Sciatic nerve (tissue), 2 donors: ENCODE measurements at regions not wholly inside any gene's neighbourhood (a gene's known extent, or its start where the extent isn't known, plus 50 kb on each side); places are given as distances from the start of the nearest gene placed in this dataset.
"Not testable (repeated sequence)": the region's sequence is repeated elsewhere in the genome, so short reads cannot be mapped to it uniquely, and the experiment has no call there.

ENCODE experiments used
- ATAC-seq: fragments of 200-7000 bp; cut with Tn5 transposase; one replicate; pipeline ENCODE4 v1.9.1; 2020; ENCODE audit warnings: mild to moderate bottlenecking, moderate library complexity
- DNase-seq: peaks from one replicate; pipeline ENCODE4 v3.0.0-alpha.2; 2020; ENCODE audit warnings: low spot score
- intact Hi-C: fragments of 100-400 bp; cut with DNase I; formaldehyde crosslinking; loops from one replicate; pipeline ENCODE4 v1.14.2; 2022
- donor health status: DM: no; HTN: no; CAD: no.
- donor health status: DM: no; HTN: no; CAD: no.

- no peak for ATAC-seq
- intact Hi-C loops: no loop called here
- DNase-seq: no peak
These were observed 2425.1 kb upstream of the PCDH20 start for GRCh38 chr13:63840551-63841421.

- intact Hi-C loops: no loop called here
- DNase-seq (no peak), ATAC-seq (no peak)
These were observed 2422.9 kb upstream of the PCDH20 start for GRCh38 chr13:63838366-63839110.

- DNase-seq, ATAC-seq, intact Hi-C loops: not testable (repeated sequence)
These were observed 2422.1 kb upstream of the PCDH20 start for GRCh38 chr13:63837701-63838100.

DNA sequence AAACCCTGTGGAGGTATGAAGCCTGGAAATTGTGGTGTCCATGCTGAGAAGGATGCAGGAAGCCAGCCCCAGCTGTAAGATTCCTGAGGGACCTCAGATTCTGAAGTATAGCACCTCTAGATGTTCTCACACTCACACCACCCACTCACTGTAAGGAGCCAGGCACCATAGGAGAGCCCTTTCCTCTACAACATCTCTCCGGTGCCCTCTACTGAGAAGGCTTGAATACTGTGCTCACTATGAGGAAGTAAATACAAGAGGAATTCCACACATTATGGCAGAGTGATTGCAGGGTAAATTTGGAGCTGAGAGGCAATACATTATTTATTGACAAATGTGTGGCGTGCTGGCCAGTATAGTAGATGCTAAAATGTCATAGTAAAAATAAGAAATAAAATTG, 2414.0 kb upstream of the PCDH20 start:
- intact Hi-C loops, ATAC-seq, DNase-seq: not testable (repeated sequence)

DNA sequence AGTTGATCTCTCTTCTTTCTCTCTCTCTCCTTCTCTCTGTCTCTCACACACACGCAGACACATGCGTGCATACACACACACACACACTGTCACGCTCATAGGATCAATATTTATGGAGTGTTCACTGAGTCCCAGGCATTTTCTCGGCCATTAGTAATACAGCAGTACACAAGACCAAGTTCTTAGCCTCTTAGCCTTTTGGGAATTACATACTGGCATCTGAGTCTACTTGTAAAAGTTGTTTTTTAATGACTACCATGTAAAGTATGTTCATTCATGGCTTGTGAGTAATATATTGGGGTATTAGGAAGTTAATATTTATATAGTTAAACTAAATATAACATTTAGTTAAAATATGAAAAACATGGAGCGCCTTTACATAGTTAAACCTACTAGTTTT, 2406.1 kb upstream of the PCDH20 start:
- intact Hi-C loops, ATAC-seq: not testable (repeated sequence)

GRCh38 chr13:63811428-63812004, 2395.9 kb upstream of the PCDH20 start:
- ATAC-seq, DNase-seq, intact Hi-C loops: not testable (repeated sequence)

More for the DNA sequence above, 2406.1 kb upstream of the PCDH20 start:
- not testable (repeated sequence) for DNase-seq

DNA sequence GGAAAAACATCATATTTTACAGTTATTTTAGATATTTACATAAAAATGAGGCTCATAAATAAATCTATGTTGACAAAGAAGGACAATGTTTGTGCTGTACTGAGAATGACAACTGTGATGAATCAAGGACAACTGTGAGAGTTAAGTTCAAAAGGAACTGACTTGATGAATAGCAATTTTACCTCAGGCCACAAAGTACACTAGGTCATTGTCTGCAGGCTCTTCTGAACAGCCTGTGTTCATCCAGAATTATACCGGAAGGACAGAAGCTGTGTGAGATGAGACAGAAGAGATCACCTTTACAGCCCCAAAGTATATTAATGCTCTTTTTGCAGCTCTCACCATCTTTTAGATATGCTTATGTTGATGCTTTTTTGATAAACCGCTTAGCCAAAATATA, 2375.5 kb upstream of the PCDH20 start:
- ATAC-seq, DNase-seq, intact Hi-C loops: not testable (repeated sequence)

GRCh38 chr13:63774133-63774532, 2358.5 kb upstream of the PCDH20 start:
- intact Hi-C loops: no loop called here
- no peak for ATAC-seq

DNA sequence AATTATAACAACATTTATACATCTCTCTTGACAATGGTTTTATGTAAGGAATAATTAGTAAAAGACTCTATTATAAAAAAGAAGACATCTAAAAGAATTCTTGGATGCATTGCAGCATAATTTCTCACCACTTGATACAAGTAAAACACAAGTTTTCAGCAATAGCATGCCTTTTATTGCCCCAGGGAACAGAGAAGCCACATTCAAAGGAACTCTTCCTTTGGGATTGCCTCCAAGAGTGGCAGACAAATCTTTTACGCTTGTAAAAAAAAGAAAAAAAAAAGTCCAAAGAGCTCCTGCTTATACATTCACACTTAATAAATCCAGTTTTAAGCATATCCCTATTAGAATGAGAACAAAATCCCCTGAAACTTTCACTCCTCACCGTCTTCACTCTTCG, 2357.8 kb upstream of the PCDH20 start:
- ATAC-seq (no peak), DNase-seq (no peak)
- intact Hi-C loops: no loop called here

More at GRCh38 chr13:63774133-63774532, 2358.5 kb upstream of the PCDH20 start:
- DNase-seq: no peak

DNA sequence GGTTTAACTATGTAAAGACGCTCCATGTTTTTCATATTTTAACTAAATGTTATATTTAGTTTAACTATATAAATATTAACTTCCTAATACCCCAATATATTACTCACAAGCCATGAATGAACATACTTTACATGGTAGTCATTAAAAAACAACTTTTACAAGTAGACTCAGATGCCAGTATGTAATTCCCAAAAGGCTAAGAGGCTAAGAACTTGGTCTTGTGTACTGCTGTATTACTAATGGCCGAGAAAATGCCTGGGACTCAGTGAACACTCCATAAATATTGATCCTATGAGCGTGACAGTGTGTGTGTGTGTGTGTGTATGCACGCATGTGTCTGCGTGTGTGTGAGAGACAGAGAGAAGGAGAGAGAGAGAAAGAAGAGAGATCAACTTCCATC, 2342.0 kb upstream of the PCDH20 start:
- ATAC-seq, intact Hi-C loops, DNase-seq: not testable (repeated sequence)

- ATAC-seq, DNase-seq, intact Hi-C loops: not testable (repeated sequence)
These were observed 2334.2 kb upstream of the PCDH20 start for GRCh38 chr13:63749857-63750256.

- ATAC-seq, intact Hi-C loops, DNase-seq: not testable (repeated sequence)
These were observed 2326.1 kb upstream of the PCDH20 start for GRCh38 chr13:63741814-63742101.

DNA sequence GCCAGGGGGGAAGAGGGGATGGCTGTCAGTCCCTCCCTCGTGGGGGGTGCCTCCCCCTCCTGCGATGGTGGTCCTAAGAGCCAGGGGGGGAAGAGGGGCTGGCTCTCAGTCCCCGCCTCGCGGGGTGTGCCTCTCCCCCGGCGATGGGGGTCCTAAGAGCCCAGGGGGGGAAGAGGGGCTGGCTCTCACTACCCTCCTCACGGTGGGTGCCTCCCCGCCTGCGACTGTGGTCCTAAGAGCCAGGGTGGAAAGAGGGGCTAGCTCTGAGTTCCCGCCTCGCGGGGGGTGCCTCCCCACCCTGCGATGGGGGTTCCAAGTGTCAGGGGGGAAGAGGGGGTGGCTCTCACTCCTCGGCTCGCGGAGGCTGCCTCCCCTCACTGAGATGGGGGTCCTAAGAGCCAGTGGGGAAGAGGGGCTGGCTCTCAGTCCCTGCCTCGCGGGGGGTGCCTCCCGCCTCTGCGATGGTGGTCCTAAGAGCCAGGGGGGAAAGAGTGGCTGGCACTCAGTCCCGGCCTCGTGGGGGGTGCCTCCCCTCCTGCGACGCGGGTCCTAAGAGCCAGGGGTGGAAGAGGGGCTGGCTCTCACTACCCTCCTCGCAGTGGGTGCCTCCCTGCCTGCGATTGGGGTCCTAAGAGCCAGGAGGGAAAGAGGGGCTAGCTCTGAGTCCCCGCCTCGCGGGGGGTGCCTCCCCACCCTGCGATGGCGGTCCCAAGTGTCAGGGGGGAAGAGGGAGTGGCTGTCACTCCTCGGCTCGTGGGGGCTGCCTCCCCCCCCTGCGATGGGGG, 2325.6 kb upstream of the PCDH20 start:
- ATAC-seq (no peak), DNase-seq (no peak)
- intact Hi-C loops: no loop called here

DNA sequence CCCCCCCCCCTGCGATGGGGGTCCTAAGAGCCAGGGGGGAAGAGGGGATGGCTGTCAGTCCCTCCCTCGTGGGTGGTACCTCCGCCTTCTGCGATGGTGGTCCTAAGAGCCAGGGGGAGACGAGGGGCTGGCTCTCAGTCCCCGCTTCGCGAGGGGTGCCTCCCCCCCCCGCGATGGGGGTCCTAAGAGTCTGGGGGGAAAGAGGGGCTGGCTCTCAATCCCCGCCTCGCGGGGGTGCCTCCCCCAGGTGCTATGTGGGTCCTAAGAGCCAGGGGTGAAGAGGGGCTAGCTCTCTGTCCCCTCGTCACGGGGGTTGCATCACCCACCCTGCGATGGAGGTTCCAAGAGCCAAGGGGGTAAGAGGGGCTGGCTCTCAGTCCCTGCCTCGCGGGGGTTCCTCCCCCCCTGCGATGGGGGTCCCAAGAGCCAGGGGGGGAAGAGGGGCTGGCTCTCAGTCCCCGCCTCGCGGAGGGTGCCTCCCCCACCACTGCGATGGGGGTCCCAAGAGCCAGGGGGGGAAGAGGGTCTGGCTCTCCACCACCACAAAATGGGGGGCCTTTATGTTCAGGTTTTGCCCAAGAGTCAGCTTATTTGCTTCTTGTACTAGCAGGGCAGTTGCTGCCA, 2323.6 kb upstream of the PCDH20 start:
- intact Hi-C loops, ATAC-seq, DNase-seq: not testable (repeated sequence)

- DNase-seq (no peak), ATAC-seq (no peak)
- intact Hi-C loops: no loop called here
These were observed 2321.8 kb upstream of the PCDH20 start for GRCh38 chr13:63737418-63737817.

- ATAC-seq (no peak), DNase-seq (no peak)
- intact Hi-C loops: no loop called here
These were observed 2316.2 kb upstream of the PCDH20 start for GRCh38 chr13:63731896-63732295.

DNA sequence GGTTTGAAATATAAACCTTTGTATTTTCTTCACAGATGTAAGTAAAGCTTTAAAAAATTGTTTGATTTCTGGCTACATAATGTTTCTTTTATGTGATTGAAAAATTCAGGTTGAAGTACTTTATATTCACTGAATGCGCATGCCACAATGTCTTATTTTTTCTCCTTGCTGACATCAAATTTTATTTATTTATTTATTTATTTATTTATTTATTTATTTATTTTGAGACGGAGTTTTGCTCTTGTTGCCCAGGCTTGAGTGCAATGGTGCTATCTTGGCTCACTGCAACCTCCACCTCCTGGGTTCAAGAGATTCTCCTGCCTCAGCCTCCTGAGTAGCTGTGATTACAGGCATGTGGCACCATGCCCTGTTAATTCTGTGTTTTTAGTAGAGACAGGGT, 2296.5 kb upstream of the PCDH20 start:
- intact Hi-C loops, DNase-seq, ATAC-seq: not testable (repeated sequence)

GRCh38 chr13:63706751-63707150, 2291.1 kb upstream of the PCDH20 start:
- DNase-seq (no peak), ATAC-seq (no peak)

GRCh38 chr13:63704521-63704920, 2288.9 kb upstream of the PCDH20 start:
- DNase-seq (no peak), ATAC-seq (no peak)
- intact Hi-C loops: no loop called here

More at GRCh38 chr13:63706751-63707150, 2291.1 kb upstream of the PCDH20 start:
- intact Hi-C loops: no loop called here
